Stimulated activated CD8-positive, alpha-beta memory T cell treated with anti-CD3 and anti-CD28 coated beads, Interleukin-15, amount 100 ng/mL, for 24 hours (primary cell): ENCODE measurements at regions not wholly inside any gene's neighbourhood (a gene's known extent, or its start where the extent isn't known, plus 50 kb on each side); places are given as distances from the start of the nearest gene placed in this dataset.
"Not testable (repeated sequence)": the region's sequence is repeated elsewhere in the genome, so short reads cannot be mapped to it uniquely, and the experiment has no call there.

Source experiments
- DNase-seq: peaks from one replicate; pipeline ENCODE4 v3.0.0-alpha.2; 2020; ENCODE audit warnings: low read depth

DNA sequence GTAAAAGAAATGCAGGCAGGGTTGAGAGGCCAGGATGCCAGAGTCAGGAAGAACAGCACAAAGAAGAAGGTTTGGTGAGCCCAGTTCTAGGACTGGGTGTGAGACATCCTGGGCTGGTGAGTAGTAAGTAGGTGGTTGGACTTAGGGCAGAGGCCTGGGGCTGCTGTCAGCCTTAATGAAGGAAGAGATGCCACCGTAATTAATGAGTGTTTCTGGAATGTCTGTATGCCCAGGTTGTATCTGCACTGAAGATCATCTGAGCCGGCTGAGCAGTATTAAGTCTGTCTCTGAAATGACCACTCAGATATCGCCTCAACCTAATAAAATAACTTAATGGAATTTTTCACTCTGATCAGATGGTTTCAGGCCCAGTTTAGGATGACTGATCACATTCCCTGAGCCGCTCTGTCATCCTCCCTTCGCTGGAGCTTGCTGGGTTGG lies 532.9 kb upstream of the IL12A start:
- no peak for DNase-seq

DNA sequence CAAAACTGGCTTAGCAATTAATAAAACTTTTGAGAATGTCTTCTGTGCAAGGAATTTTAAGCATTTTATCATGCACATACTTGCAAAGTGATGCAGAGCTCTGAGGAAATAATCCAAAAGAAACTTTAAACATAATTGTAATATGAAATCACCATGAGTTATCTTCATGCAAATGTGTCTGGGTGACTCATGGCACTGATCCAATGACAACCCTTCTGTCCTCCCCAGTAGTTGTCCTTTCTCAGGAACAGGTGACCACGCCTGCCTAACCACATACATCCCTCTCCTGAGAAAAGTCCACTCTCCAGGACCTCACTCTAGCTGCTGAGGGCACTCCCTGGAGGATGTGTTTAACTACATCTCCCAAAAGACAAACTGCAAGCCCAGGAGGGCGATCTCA lies 530.6 kb upstream of the IL12A start:
- no peak for DNase-seq

DNA sequence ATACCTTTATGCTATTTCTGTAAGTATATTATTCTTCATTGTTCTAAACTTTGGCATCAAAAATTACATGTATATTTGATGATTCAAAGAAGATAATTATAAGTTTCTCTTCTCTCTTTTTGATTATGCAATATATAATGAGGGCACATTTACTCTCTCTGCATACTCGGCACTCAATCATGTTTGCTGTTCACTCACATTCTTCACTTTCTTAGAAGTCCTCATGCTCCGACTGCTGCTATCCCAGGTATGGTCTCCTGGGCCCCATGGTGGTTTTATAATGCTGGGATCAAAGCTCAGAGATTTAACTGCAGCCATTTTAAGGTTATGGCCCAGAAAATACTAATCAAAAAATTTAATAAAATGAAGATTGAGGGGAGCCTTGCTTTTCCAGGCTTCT lies 529.7 kb upstream of the IL12A start:
- no peak for DNase-seq

- no peak for DNase-seq
These were observed 516.0 kb upstream of the IL12A start for GRCh38 chr3:159472611-159473010.

DNA sequence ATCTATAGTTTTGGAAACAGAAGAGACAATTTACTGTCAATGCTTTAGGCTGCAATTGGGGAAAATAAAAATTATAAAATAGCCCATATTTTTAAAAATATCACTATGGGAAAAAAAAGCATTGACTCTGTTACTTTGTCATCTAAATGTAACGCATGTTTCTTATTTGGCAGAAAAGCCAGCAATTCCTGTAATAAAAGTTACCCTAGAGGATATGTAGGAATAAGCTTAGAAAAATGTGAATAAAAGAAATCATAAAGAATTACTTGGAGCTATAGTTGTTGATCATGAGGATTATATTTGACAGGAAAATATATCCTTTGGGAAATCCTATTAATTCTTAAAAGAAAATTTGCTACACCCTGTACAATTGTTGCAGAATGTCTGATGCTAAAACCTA lies 515.4 kb upstream of the IL12A start:
- DNase-seq = no peak

DNA sequence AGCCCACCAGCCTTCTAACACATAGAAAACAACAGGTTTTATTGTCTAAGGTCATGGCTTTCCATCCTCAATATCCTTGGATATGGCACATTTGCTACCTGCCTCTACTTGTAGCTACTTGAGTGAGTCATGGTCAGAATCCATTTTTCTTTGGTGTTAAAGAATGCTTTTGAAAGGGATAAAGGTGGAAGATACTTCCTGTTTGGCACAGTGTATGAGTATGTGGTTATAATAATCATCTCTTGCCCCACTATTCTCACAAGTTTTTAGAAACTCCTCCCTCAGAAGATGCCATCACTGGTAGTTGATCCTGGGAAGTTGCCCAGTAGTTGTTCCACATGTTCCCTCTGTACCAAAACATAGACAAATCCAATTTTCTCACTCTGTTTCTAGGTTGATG lies 508.6 kb upstream of the IL12A start:
- no peak for DNase-seq

DNA sequence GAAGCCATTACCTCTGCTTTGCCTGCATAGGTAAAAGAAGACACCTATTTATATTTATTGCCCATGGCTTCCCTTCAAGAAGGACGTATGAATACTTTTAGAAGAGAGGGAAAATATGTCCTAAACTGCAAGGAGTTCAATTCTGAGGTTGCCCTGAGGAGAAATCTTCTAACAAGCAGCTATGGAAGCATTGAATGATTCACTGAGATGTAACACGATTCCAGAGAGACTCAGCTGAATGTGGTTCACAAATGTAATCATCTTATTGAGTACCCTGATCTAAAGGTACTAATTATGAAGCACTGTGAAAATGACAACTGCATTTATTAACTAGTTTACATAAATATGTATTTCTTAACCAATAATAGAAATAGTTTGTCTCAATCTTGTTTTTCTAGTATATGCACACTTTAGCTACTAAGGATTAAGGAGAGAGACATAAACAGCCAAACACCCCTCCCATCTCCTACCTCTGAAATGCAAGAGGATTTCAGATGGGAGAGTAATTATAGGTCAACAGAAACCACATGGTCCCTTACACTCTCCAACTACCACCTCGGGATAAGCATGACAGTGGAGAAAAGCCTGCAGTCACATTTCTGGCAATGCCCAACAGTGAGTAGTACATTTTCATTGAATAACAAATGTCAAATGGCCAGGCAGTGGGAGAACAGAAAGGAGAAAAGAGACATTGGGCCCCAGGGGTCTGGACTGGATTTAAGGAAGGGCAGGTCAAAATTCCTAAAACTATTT lies 506.2 kb upstream of the IL12A start:
- no peak for DNase-seq

DNA sequence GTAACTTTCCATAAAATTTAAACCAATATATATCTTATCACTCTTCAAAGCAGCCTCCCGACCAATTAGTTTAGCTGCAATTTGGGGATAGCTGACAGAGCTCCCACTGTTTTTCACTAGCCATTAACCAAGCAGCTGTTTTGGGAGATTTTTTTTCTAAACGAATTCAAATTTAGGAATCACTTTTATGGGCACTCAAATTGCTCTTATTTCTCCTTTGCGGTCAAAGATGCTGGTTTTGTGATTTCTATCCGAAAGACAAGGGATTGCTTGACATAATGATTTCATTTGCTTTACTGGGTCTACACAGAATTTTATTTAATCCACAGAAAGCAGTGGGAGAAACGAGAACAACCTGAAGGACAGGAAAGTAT lies 505.7 kb upstream of the IL12A start:
- no peak for DNase-seq

DNA sequence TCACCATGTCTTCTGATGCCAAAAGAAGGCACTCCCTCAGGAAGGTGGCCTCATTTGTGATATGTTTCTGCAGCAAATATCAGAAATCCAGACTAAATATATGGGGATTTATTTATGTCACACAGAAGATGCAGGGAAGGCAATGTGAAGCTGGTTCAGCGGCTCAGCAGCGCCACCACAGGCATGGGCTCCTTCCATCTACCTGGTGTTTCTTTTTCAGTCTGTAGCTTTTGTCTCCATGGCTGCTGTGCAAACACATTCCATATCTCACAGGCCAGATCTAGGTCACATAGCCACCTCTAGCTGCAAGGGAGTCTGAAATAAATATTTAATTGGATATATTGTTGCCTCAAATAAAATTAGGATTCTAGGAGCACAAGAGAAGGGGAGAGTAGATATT lies 502.1 kb upstream of the IL12A start:
- no peak for DNase-seq

DNA sequence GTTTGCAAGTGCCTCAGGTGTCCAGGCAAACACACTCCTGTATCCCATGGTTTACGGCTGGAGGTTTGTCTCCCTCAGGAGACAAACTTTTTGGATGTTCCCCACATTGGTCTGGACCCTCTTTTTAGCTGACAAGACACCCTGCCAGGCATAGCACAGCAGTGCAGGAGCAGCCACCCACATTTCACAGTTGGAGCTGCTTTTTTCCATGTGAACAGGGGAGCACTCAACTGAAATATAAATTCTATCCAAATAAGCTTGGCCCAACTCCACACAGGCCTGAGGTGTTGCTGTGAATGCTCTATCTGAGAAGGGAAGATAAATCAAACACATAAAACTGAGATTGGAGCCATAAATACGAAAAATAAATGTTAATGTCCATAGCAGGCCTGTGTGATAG lies 501.3 kb upstream of the IL12A start:
- no peak for DNase-seq

DNA sequence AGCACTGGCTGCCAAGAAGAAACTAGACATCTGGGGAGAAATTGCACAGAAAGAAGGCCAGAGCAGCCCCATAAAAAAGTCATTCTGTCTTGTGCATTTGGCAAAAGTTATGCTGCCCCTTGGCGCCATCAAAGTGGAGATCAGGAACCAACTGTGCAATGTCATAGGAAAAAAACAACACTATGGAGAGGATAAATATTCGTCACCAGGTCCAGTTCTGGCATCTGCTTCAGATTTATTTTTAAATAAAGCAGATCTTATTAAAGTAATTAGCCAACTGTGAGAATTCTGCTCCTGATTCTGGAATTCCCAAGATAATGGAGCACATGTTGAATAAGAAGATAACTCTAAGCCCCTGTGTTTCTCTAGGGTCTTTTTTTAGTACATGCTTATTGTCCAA lies 500.0 kb upstream of the IL12A start:
- no peak for DNase-seq

DNA sequence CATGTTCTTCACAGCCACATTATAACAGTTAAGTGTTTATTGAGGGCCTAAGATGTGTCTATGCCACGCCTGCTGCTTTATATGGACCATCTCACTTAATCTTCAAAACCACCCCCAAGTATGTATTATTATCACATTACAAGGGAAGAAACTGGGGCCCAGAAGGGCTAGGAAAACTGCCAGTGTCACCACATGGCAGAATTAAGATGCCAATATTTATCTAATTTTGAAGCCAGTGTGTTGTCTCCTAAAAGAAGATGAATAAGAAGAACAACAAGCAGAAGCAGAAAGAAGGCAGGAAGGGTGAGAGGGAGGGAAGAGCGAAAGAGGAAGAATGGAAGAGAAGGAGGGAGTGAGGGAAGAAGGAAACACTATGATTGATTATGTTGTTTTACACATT lies 491.3 kb upstream of the IL12A start:
- no peak for DNase-seq

GRCh38 chr3:159499031-159499793 lies 489.4 kb upstream of the IL12A start:
- DNase-seq = no peak

DNA sequence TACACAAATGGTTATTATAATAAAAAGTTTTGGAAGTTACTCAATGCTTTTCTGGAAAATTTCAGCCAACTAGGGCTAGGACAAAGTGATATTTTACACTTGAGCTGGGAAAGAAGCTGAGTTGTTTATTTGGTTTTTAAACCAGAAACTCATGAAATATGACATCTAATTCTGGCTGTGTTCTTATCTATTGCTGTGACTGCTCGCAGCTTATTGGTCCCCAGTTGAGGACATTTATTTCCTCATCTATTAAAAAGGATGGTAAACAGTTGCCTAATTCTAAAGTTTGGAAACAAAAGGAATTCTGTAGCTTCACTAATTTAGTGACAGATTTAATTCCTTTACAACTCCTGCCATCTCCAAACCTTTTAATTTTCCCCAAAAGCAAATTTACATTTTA lies 487.6 kb upstream of the IL12A start:
- DNase-seq = no peak

DNA sequence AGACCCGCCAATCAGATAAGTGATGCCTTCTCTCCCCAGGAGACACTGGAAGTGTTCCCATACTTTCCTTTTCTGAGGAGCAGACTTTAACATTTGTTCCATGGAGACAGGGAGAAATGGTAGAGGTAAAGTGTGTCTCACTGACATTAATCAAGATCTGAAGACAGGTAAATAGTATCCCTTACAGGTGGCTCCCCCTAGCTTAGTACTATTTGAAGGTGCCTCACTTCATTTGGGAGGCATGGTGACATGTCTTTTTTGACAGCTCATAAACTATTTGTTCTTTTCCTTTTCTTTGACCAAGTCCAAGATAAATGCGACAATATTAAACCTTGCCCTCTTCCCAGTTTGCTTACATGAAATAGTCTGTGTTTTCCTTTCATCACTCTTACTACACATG lies 485.6 kb upstream of the IL12A start:
- no peak for DNase-seq

- not testable (repeated sequence) for DNase-seq
These were observed 477.6 kb upstream of the IL12A start for GRCh38 chr3:159510988-159511387.

DNA sequence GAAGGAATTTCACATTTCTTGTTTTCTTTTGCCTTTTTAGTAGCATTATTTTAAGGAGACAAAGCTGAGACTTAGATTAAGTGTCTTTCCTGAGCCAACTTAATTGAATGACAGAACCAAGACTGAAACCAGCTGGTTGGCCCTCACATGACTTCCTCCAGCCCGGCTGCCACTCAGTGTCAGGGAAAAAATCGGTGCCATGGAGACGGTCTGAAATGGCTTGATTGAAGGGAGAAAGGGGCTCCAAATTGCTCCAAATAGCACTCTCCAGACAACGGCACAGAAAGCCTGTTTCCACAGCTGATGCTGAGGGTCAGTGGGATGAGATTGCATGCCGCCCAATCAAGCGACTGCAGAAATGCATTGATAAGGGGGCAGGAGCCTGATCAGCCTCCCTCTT lies 475.2 kb upstream of the IL12A start:
- no peak for DNase-seq

DNA sequence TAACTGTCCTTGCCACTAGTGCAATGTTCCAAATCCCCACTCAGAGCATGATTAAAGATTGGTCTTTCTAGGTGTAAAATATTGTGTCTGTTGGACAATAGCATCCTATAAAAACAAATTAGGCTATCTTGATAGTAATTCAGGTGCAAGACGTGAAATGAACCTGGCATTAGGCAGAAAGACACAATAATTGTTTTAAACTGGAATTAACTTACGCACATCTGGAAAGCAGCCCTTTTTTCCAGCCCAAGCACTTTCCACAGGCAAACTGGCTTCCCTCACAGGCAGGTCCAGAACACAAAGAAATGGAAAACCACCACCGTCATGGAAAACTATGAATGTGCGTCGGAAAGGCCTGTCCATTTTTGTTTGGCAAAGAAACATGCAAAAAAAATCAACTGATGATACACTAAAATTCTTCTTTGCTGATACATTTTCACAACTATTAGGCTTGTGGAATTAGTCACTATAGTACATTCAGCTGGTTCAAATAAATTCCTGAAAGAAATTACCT lies 474.7 kb upstream of the IL12A start:
- no peak for DNase-seq

DNA sequence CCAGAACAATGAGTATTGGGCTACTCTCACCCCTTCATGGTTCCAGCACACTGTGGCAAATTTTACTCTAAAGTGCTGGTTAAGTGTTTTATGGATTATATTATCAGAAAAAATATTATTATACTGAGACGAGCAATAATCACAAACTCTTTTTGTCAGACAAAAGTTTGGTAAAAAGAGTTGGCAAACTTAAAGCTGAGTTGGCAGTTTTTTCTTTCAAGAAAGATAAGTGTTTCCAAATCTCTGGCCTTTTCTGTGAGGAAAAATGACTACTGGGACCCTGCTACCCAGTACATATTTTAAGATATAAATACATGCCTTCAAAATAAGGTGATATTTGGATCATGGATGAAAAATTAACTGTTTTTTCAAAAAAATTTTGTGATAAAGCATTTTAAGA lies 471.5 kb upstream of the IL12A start:
- no peak for DNase-seq

- DNase-seq = no peak
These were observed 468.0 kb upstream of the IL12A start for GRCh38 chr3:159520638-159521037.

- DNase-seq = no peak
These were observed 466.4 kb upstream of the IL12A start for GRCh38 chr3:159522276-159522675.

DNA sequence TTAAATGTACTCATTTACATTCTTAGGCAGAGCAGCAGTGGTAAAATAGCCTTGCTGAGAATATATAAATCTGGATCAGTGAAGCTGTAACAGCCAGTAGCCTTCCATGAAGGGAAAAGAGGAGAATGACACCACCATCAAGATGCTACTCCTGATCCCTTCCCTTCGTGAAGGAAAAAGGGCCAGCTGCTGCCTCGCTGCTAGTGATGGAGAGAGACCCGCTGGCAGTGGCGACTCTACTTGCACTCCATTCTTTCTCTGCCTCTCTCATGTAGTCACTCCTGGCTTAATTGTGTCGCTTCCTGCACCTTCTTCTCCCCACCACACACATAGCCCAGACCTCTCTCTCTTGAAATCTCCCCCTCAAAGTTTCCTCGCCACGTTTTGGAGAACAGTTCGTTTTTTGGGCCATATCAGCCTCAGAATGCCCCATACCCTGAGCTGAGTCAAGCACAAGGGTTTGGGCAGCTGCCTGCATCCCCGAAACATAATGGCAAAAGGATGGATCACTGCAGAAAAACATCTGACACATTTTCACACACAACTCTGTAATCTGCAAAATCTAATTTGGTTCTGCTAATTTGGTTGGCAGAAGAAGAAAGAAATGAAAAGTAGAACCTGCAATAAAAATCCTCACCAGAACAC lies 460.3 kb upstream of the IL12A start:
- DNase-seq = no peak

DNA sequence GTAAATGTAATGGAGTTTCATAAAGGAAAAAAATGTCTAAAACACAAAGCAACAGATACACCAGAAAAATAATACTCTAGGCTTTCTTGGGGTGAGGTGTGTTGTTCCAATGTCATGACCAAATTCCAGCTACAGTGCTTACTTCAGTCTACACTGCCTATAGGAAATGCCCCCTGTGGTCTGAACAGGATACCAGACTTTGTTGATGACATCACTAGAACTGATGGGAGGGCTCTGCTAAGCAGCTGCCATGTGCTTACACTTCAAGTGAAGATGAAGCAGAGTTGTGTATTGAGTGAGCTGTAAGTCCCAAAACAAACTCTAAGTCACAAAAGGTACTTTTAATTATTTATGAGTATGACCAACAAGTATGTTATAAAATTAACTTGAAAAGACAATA lies 456.1 kb upstream of the IL12A start:
- no peak for DNase-seq
